ENCODE measurements at regions not wholly inside any gene's neighbourhood (a gene's known extent, or its start where the extent isn't known, plus 50 kb on each side); places are given as distances from the start of the nearest gene placed in this dataset.
A peak's percentile ranks its signal among the peaks of the same experiment; 100 is the strongest.

DNA sequence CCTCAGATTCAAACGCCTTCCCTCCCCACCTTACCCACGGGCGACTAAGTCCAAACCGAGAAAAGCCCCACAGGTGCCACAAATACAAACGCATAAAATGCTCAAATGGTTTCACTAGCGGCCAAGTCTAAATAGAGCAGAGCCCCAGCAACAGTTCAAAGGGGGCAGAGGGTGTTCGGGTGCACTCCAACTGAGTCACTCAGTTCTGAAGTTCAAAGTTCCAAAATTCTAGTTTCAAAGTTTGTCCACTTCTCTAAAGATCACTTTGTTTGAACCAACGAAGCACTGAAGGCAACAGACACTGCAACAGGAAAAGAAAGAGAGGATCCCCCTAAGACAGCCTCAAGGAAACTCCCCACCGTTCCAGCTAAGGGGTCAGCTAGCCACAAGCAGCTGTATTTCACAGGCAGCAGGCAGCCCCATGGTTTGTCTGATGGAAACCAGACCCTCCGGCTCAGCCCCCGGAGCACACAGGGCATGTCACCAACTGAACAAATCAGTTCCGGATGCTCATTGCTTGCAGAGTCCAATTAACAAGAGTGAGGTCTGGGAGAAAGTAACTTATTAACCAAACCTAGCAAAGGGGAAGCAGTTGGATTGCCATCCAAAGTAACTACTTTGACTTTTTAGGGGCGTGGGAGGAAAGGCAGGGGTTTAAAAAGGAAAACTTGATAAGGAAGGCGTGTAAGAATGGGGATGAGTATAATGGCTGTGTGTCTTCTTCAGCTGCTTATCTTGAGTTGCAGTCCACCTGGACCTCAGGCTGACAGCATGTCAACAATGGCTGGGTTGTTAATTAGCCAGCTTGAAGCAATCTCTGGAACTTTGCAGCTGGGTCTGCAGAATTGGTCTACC, 1423.9 kb upstream of the PRMT6 start (continued):
- TF ChIP-seq ZBED4 (CRISPR knock-in tag; IDR thresholded peaks at IDR 0.05; ENCODE audit: borderline replicate concordance), result 0 out of 2 replicates have a peak, but pooled peaks have one; percentile 34
- no peak for TF ChIP-seq ZNF652 (CRISPR knock-in tag; IDR thresholded peaks at IDR 0.05; ENCODE audit: borderline replicate concordance, low read depth)
- no peak for TF ChIP-seq MAFG (CRISPR knock-in tag; IDR thresholded peaks at IDR 0.05)
- peak; percentile 80 for TF ChIP-seq FOXK2 (IDR thresholded peaks at IDR 0.05)
- TF ChIP-seq GFI1 (CRISPR knock-in tag; IDR thresholded peaks at IDR 0.05; ENCODE audit: borderline replicate concordance), result peak; percentile 92
- no peak for TF ChIP-seq ZIK1 (CRISPR knock-in tag; IDR thresholded peaks at IDR 0.05; ENCODE audit: borderline replicate concordance, low read depth)
- TF ChIP-seq ZNF768 (CRISPR knock-in tag; IDR thresholded peaks at IDR 0.05), result no peak
- TF ChIP-seq, protein P1, sequence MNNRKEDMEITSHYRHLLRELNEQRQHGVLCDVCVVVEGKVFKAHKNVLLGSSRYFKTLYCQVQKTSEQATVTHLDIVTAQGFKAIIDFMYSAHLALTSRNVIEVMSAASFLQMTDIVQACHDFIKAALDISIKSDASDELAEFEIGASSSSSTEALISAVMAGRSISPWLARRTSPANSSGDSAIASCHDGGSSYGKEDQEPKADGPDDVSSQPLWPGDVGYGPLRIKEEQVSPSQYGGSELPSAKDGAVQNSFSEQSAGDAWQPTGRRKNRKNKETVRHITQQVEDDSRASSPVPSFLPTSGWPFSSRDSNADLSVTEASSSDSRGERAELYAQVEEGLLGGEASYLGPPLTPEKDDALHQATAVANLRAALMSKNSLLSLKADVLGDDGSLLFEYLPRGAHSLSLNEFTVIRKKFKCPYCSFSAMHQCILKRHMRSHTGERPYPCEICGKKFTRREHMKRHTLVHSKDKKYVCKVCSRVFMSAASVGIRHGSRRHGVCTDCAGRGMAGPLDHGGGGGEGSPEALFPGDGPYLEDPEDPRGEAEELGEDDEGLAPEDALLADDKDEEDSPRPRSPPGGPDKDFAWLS (CRISPR knock-in tag; IDR thresholded peaks at IDR 0.05; ENCODE audit: borderline replicate concordance), result no peak
- no peak for TF ChIP-seq TAF15 (IDR thresholded peaks at IDR 0.05; ENCODE audit: low read depth, low read length, poor library complexity, severe bottlenecking)
- TF ChIP-seq EP300 (IDR thresholded peaks at IDR 0.05; ENCODE audit: low read depth in 2 of 2, low read length in 2 of 2), result peak in 1 of 2 experiments; percentile 93; a peak in 3 of 4 replicates
- TF ChIP-seq EP300 (CRISPR knock-in tag; IDR thresholded peaks at IDR 0.05; ENCODE audit: borderline replicate concordance), result peak; percentile 90
- TF ChIP-seq, protein P2, sequence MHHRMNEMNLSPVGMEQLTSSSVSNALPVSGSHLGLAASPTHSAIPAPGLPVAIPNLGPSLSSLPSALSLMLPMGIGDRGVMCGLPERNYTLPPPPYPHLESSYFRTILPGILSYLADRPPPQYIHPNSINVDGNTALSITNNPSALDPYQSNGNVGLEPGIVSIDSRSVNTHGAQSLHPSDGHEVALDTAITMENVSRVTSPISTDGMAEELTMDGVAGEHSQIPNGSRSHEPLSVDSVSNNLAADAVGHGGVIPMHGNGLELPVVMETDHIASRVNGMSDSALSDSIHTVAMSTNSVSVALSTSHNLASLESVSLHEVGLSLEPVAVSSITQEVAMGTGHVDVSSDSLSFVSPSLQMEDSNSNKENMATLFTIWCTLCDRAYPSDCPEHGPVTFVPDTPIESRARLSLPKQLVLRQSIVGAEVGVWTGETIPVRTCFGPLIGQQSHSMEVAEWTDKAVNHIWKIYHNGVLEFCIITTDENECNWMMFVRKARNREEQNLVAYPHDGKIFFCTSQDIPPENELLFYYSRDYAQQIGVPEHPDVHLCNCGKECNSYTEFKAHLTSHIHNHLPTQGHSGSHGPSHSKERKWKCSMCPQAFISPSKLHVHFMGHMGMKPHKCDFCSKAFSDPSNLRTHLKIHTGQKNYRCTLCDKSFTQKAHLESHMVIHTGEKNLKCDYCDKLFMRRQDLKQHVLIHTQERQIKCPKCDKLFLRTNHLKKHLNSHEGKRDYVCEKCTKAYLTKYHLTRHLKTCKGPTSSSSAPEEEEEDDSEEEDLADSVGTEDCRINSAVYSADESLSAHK (CRISPR knock-in tag; IDR thresholded peaks at IDR 0.05; ENCODE audit: borderline replicate concordance), result no peak
- TF ChIP-seq RBFOX2 (IDR thresholded peaks at IDR 0.05; ENCODE audit: low read depth, low read length), result no peak; the same call in none of the 2 replicates
- TF ChIP-seq ZNF230 (CRISPR knock-in tag; IDR thresholded peaks at IDR 0.05), result no peak
- TF ChIP-seq, protein P3, sequence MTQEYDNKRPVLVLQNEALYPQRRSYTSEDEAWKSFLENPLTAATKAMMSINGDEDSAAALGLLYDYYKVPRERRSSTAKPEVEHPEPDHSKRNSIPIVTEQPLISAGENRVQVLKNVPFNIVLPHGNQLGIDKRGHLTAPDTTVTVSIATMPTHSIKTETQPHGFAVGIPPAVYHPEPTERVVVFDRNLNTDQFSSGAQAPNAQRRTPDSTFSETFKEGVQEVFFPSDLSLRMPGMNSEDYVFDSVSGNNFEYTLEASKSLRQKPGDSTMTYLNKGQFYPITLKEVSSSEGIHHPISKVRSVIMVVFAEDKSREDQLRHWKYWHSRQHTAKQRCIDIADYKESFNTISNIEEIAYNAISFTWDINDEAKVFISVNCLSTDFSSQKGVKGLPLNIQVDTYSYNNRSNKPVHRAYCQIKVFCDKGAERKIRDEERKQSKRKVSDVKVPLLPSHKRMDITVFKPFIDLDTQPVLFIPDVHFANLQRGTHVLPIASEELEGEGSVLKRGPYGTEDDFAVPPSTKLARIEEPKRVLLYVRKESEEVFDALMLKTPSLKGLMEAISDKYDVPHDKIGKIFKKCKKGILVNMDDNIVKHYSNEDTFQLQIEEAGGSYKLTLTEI (CRISPR knock-in tag; conservative IDR thresholded peaks at IDR 0.05), result no peak
- TF ChIP-seq, protein P4, sequence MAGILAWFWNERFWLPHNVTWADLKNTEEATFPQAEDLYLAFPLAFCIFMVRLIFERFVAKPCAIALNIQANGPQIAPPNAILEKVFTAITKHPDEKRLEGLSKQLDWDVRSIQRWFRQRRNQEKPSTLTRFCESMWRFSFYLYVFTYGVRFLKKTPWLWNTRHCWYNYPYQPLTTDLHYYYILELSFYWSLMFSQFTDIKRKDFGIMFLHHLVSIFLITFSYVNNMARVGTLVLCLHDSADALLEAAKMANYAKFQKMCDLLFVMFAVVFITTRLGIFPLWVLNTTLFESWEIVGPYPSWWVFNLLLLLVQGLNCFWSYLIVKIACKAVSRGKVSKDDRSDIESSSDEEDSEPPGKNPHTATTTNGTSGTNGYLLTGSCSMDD (CRISPR knock-in tag; IDR thresholded peaks at IDR 0.05), result no peak
- peak; percentile 39; the same call in 1 of the 2 replicates for TF ChIP-seq RXRA (CRISPR knock-in tag; IDR thresholded peaks at IDR 0.05)
- no peak for TF ChIP-seq ARNT2 (CRISPR knock-in tag; IDR thresholded peaks at IDR 0.05; ENCODE audit: low read depth)
